K562 (cell line): ENCODE measurements at regions not wholly inside any gene's neighbourhood (a gene's known extent, or its start where the extent isn't known, plus 50 kb on each side); places are given as distances from the start of the nearest gene placed in this dataset.

Source experiments
- ARID2 ChIP-seq: fragments of 450-650 bp; IDR thresholded peaks from 2 replicates; pipeline ENCODE4 v1.6.1; 2017; ENCODE audit warnings: antibody characterized with exemption, mild to moderate bottlenecking
- CAMTA2 ChIP-seq: fragments of 250-450 bp; sonication (Bioruptor Pico); conservative IDR thresholded peaks from 2 replicates; pipeline ENCODE4 v1.5.1; 2022
- CBX5 ChIP-seq: IDR thresholded peaks from 2 replicates; pipeline ENCODE4 v1.6.1; 2014; ENCODE audit warnings: low read depth, borderline replicate concordance
- DPF2 ChIP-seq: fragments of 450-650 bp; IDR thresholded peaks from 2 replicates; pipeline ENCODE4 v1.6.1; 2016
- FOXP1 ChIP-seq: sonication (generic); formaldehyde crosslinking; IDR thresholded peaks from 2 replicates; pipeline ENCODE4 v1.8.0; 2022; ENCODE audit warnings: mild to moderate bottlenecking, missing genetic modification reagents
- HMG20A ChIP-seq: fragments of 450-650 bp; formaldehyde crosslinking; conservative IDR thresholded peaks from 2 replicates; pipeline ENCODE4 v1.4.0; 2020; ENCODE audit warnings: mild to moderate bottlenecking, mixed read lengths
- HMGN3 ChIP-seq: IDR thresholded peaks from 2 replicates; pipeline ENCODE4 v1.6.1; 2011; ENCODE audit warnings: borderline replicate concordance, low read depth, mild to moderate bottlenecking, mixed read lengths, low read length; ENCODE audit not compliant: insufficient read length; ENCODE audit errors: extremely low read depth
- HNRNPL ChIP-seq: fragments of 200-400 bp; formaldehyde crosslinking; IDR thresholded peaks from 2 replicates; pipeline ENCODE4 v1.6.1; 2017; ENCODE audit warnings: low read depth, mild to moderate bottlenecking, low read length
- HNRNPUL1 ChIP-seq: fragments of 200-400 bp; formaldehyde crosslinking; IDR thresholded peaks from 2 replicates; pipeline ENCODE4 v1.6.1; 2017; ENCODE audit warnings: low read length
- KDM5B ChIP-seq: fragments of 200-600 bp; sonication (generic); IDR thresholded peaks from 2 replicates; pipeline ENCODE4 v1.6.1; 2012; ENCODE audit warnings: low read depth, mild to moderate bottlenecking, moderate library complexity, low read length, control low read depth, inconsistent platforms; ENCODE audit not compliant: insufficient replicate concordance
- MAFK ChIP-seq: IDR thresholded peaks from 2 replicates; pipeline ENCODE4 v1.6.1; 2011; ENCODE audit warnings: low read length, improper control_type of control experiment
- NR2C1 ChIP-seq, 2 experiments: fragments of 450-650 bp; IDR thresholded peaks; 2 replicates each; pipeline ENCODE4 v1.6.1; 2017; ENCODE audit warnings: mild to moderate bottlenecking in 2 of 2, antibody characterized with exemption in 1 of 2, inconsistent platforms in 1 of 2, missing compliant biosample characterization in 1 of 2, missing genetic modification characterization in 1 of 2
- POLR2G ChIP-seq: fragments of 200-400 bp; formaldehyde crosslinking; IDR thresholded peaks from 2 replicates; pipeline ENCODE4 v1.6.1; 2017; ENCODE audit warnings: low read depth, mild to moderate bottlenecking, antibody characterized with exemption, low read length, moderate library complexity
- SIN3B ChIP-seq: fragments of 450-650 bp; IDR thresholded peaks from 2 replicates; pipeline ENCODE4 v1.6.1; 2017; ENCODE audit warnings: low read depth, mild to moderate bottlenecking, moderate library complexity
- SP1 ChIP-seq: sonication (generic); formaldehyde crosslinking; IDR thresholded peaks from 2 replicates; pipeline ENCODE4 v1.8.1; 2022; ENCODE audit warnings: mild to moderate bottlenecking, missing genetic modification reagents
- TARDBP ChIP-seq: fragments of 450-650 bp; IDR thresholded peaks from 2 replicates; pipeline ENCODE4 v1.6.1; 2016
- XRCC5 ChIP-seq: fragments of 200-400 bp; formaldehyde crosslinking; IDR thresholded peaks from 2 replicates; pipeline ENCODE4 v1.6.1; 2017; ENCODE audit warnings: low read depth, mild to moderate bottlenecking, low read length
- ZBTB2 ChIP-seq: fragments of 450-650 bp; IDR thresholded peaks from 2 replicates; pipeline ENCODE4 v1.6.1; 2016; ENCODE audit warnings: antibody characterized with exemption
- ZBTB8A ChIP-seq: fragments of 450-650 bp; IDR thresholded peaks from 2 replicates; pipeline ENCODE4 v1.6.1; 2018; ENCODE audit warnings: mild to moderate bottlenecking, moderate library complexity; ENCODE audit not compliant: partially characterized antibody
- ZNF592 ChIP-seq: fragments of 450-650 bp; IDR thresholded peaks from 2 replicates; pipeline ENCODE4 v1.6.1; 2017; ENCODE audit warnings: antibody characterized with exemption, mild to moderate bottlenecking
- TF ChIP-seq, protein P1 (sequence below): fragments of 450-650 bp; IDR thresholded peaks from 2 replicates; pipeline ENCODE4 v1.6.1; 2017; ENCODE audit warnings: mild to moderate bottlenecking, moderate library complexity
- TF ChIP-seq, protein P2 (sequence below): fragments of 450-650 bp; formaldehyde crosslinking; IDR thresholded peaks from 2 replicates; pipeline ENCODE4 v1.4.0; 2020; ENCODE audit warnings: mild to moderate bottlenecking, moderate library complexity

- no peak for TF ChIP-seq KDM5B
- no peak for TF ChIP-seq SP1 (CRISPR knock-in tag)
- 0 out of 2 replicates have a peak, but pooled peaks have one; percentile 65 for TF ChIP-seq XRCC5
- TF ChIP-seq ZBTB8A: no peak
- TF ChIP-seq CAMTA2 (CRISPR knock-in tag): no peak
- peak; percentile 44; the same call in 1 of the 2 replicates for TF ChIP-seq ZNF592
- TF ChIP-seq HNRNPL: no peak
- peak; percentile 56; the same call in 1 of the 2 replicates for TF ChIP-seq FOXP1 (CRISPR knock-in tag)
- TF ChIP-seq HMG20A (CRISPR knock-in tag): no peak
- TF ChIP-seq NR2C1 (IDR thresholded peaks at IDR 0.05): no peak
- no peak for TF ChIP-seq NR2C1 (tag; IDR thresholded peaks at IDR 0.05)
- peak; percentile 74; the same call in 1 of the 2 replicates for TF ChIP-seq ZBTB2
- TF ChIP-seq, protein P1, sequence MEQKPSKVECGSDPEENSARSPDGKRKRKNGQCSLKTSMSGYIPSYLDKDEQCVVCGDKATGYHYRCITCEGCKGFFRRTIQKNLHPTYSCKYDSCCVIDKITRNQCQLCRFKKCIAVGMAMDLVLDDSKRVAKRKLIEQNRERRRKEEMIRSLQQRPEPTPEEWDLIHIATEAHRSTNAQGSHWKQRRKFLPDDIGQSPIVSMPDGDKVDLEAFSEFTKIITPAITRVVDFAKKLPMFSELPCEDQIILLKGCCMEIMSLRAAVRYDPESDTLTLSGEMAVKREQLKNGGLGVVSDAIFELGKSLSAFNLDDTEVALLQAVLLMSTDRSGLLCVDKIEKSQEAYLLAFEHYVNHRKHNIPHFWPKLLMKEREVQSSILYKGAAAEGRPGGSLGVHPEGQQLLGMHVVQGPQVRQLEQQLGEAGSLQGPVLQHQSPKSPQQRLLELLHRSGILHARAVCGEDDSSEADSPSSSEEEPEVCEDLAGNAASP: no peak
- no peak for TF ChIP-seq HNRNPUL1
- peak; percentile 79; the same call in 1 of the 2 replicates for TF ChIP-seq ARID2
- TF ChIP-seq DPF2: peak; percentile 68; the same call in 1 of the 2 replicates
- TF ChIP-seq SIN3B: no peak
- TF ChIP-seq CBX5: peak; percentile 70; the same call in 1 of the 2 replicates
- TF ChIP-seq, protein P2, sequence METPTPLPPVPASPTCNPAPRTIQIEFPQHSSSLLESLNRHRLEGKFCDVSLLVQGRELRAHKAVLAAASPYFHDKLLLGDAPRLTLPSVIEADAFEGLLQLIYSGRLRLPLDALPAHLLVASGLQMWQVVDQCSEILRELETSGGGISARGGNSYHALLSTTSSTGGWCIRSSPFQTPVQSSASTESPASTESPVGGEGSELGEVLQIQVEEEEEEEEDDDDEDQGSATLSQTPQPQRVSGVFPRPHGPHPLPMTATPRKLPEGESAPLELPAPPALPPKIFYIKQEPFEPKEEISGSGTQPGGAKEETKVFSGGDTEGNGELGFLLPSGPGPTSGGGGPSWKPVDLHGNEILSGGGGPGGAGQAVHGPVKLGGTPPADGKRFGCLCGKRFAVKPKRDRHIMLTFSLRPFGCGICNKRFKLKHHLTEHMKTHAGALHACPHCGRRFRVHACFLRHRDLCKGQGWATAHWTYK: no peak
- peak; percentile 66 for TF ChIP-seq HMGN3
- TF ChIP-seq TARDBP: peak; percentile 28; the same call in 1 of the 2 replicates
- peak; percentile 14; the same call in 1 of the 2 replicates for TF ChIP-seq MAFK
- TF ChIP-seq POLR2G: peak; percentile 49
Observed at GRCh38 chr6:154615483-154616025, 105.1 kb upstream of the CNKSR3 start (continued).
